AG09309 (cell line): ENCODE measurements at regions not wholly inside any gene's neighbourhood (a gene's known extent, or its start where the extent isn't known, plus 50 kb on each side); places are given as distances from the start of the nearest gene placed in this dataset.

ENCODE experiments used
- DNase-seq: peaks from one replicate; pipeline ENCODE4 v3.0.0-alpha.2; 2010; ENCODE audit warnings: low read depth
- H3K4me3 ChIP-seq: 2 replicates; pipeline ENCODE4 v1.5.1; 2011; ENCODE audit warnings: mild to moderate bottlenecking, low read depth, low read length, moderate library complexity; ENCODE audit not compliant: control insufficient read depth
- TF ChIP-seq, protein P1 (sequence below): IDR thresholded peaks from 2 replicates; pipeline ENCODE4 v1.5.1; 2011; ENCODE audit warnings: mild to moderate bottlenecking, low read depth, low read length, inconsistent platforms; ENCODE audit not compliant: insufficient read depth, control insufficient read depth; ENCODE audit errors: missing control alignments

DNA sequence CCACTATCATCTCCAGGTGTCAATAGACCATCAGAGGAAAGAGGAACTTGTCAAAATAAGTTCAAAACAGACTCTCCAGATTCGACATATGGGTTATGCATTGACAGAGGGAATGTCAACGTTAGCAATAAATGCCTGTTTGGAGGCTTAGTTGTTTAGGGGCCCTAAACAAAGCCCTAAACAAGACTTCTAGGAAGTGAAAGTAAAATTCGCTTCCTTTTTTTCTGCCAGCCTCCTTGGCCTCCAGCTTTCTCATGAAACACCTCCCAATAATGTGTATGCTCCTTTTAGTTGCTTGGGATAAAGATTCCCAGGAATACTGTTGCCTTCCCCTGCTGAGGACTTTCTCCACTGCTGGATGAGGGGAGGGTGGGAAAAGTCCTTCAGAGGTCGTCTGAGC lies 70.9 kb upstream of the ARNT2 start:
- TF ChIP-seq, protein P1, sequence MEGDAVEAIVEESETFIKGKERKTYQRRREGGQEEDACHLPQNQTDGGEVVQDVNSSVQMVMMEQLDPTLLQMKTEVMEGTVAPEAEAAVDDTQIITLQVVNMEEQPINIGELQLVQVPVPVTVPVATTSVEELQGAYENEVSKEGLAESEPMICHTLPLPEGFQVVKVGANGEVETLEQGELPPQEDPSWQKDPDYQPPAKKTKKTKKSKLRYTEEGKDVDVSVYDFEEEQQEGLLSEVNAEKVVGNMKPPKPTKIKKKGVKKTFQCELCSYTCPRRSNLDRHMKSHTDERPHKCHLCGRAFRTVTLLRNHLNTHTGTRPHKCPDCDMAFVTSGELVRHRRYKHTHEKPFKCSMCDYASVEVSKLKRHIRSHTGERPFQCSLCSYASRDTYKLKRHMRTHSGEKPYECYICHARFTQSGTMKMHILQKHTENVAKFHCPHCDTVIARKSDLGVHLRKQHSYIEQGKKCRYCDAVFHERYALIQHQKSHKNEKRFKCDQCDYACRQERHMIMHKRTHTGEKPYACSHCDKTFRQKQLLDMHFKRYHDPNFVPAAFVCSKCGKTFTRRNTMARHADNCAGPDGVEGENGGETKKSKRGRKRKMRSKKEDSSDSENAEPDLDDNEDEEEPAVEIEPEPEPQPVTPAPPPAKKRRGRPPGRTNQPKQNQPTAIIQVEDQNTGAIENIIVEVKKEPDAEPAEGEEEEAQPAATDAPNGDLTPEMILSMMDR, result no peak
- no peak overlapping the region for H3K4me3 ChIP-seq

DNA sequence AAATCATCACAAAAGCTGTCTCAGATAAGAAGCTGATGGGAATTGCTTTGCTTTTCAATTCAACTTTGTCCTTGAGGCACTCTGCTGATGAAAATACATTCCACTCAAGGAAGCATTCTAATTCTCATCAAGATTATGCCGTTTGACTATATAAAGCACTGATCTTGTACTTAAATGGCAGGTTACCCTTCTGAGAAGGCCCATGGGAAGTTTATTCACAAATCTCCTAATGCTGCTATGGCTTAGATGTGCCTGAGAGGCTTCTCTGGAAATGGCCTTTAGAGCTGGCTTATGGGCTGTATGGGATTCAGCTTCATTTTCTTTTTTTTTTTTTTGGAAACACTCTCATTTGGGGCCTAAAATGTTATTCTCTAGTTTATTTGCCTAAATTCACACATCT lies 69.7 kb upstream of the ARNT2 start:
- TF ChIP-seq, protein P1, result no peak
- no peak for DNase-seq
- H3K4me3 ChIP-seq, result no peak overlapping the region

More for the DNA sequence above, 70.9 kb upstream of the ARNT2 start:
- no peak for DNase-seq

DNA sequence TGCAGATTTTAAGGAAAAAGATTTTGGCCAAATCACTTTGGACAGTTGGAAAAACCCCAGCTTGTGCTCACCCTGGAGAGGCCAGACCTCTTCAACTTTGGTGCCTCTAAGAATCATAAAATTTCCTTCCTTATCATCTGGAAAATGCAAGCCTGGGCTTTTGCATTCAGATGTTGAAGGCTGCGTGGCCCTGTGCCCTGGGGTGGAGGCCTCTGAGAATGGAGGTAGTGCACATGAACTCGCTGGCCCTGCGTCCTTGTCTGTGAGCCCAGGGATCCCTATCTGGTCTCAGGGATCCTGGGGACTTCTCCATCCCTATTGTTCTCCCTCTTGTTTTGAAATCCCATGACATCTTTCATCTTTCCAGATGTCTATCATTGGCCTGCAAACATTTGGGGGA lies 64.6 kb upstream of the ARNT2 start:
- DNase-seq, result no peak
- TF ChIP-seq, protein P1, result no peak
- no peak overlapping the region for H3K4me3 ChIP-seq

DNA sequence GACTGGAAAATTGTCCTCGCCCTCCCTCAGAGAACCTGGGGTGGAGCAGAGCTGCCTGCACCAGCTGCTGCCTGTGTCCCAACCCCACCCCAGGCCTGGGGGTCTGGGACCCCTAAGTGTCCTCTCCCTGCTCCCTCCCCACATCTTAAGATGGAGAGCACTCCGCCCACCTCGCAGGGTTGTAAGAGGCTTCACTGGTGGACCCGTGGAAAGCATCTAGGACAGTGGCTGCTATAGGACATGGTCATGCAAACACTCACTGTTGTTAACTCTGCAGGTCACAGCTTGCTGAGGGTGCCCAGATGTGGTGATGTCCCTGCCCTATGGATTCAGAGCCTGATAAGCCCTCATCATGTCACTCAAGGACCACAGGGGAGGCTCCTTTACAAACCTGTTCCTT lies 62.0 kb upstream of the ARNT2 start:
- no peak overlapping the region for H3K4me3 ChIP-seq
- no peak for DNase-seq
- TF ChIP-seq, protein P1, result no peak

DNA sequence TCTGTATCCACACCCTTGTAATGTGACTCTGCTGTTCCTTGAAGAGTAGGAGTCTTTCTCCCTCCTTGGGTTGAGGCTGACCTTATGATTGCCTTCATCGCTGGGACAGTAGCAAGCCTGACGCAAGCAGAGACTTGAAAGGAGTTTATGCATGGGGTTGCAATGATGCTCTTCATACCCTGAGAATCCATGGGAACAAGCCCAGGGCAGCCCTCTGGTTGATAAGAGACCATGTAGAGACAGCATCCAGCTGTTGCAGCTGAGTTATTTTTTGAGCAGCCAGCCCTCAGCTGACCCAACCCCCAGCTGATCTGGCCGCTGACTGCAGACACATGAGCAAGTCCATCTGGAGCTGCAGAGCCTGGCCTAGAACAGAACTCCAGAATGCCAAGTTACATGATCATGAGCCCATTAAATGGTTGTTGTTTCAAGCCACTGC lies 60.6 kb upstream of the ARNT2 start:
- DNase-seq, result no peak
- TF ChIP-seq, protein P1, result no peak
- H3K4me3 ChIP-seq, result no peak overlapping the region

DNA sequence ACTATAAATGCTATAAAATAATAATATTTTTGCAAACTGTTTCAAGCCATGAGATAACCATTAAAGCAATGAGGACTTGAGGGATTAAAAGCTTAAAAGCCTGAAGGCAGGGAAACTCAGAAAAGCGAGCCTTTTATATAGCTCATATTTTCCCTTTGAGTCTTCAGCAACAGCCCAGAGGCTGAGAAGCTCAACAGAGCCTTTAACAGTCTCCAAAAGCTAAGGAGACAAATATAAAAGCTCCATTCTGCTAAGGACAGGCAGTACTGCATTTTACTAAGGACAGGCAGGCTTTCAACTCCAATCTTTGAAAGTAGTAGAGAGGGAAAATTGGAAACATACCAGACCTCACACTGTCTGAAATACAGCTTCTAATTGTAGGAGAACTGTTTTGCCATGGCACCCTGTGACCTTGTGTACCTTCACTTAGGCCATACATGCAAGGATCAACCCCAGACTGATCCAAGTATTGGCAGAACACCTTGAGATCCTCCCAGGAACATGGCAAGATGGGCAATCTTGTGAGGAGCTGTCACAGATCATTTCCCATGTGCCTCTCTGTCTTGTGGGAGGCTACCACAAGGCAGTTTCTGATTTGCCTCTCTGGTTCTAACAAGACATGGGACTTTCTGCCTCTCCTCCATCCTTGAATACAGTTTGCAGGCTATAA lies 53.1 kb upstream of the ARNT2 start:
- DNase-seq, result no peak
- TF ChIP-seq, protein P1, result no peak
- no peak overlapping the region for H3K4me3 ChIP-seq
